ENCODE measurements at regions not wholly inside any gene's neighbourhood (a gene's known extent, or its start where the extent isn't known, plus 50 kb on each side); places are given as distances from the start of the nearest gene placed in this dataset.

- no peaks in the 10 kb centered on the region; the same call in 1 of the 2 replicates for H3F3A ChIP-seq (ENCODE audit: low read depth)
- H3K36me3 ChIP-seq (ENCODE audit: insufficient read depth, low read length): no peaks in the 10 kb centered on the region
- no peak overlapping the region for H3K4me3 ChIP-seq (ENCODE audit: low read length, poor library complexity, severe bottlenecking)
Measured at GRCh38 chr4:15374656-15375055, 53.2 kb upstream of the C1QTNF7 start.

GRCh38 chr4:15375667-15376066, 52.2 kb upstream of the C1QTNF7 start:
- H3K4me1 ChIP-seq (ENCODE audit: insufficient read depth, low read length, poor library complexity, severe bottlenecking): peaks cover 65% of the 10 kb centered on the region
- H3K79me2 ChIP-seq (ENCODE audit: insufficient read depth, low read length): no peaks in the 10 kb centered on the region
- H2AFZ ChIP-seq (ENCODE audit: low read length): peak overlapping the region; percentile 53; the same call in 1 of the 2 replicates
- no peaks in the 10 kb centered on the region for H4K20me1 ChIP-seq (ENCODE audit: insufficient read depth, low read length, poor library complexity, severe bottlenecking)
- no peaks in the 10 kb centered on the region for H3K36me3 ChIP-seq (ENCODE audit: insufficient read depth, low read length)
- H3K4me2 ChIP-seq (ENCODE audit: low read depth, low read length, poor library complexity, severe bottlenecking): peak overlapping the region; percentile 63
- H3F3A ChIP-seq (ENCODE audit: low read depth): no peaks in the 10 kb centered on the region; the same call in 1 of the 2 replicates
- H3K9ac ChIP-seq (ENCODE audit: low read depth, low read length, poor library complexity, severe bottlenecking): peak overlapping the region; percentile 61
- TF ChIP-seq EZH2phosphoT487 (IDR thresholded peaks at IDR 0.05; ENCODE audit: borderline replicate concordance): no peak
- no peak for TF ChIP-seq CTCF (conservative IDR thresholded peaks at IDR 0.05; ENCODE audit: low read length)
- H3K9me3 ChIP-seq (ENCODE audit: insufficient read depth, low read depth, low read length): no peaks in the 10 kb centered on the region
- no peaks in the 10 kb centered on the region for H3K9me2 ChIP-seq (replicated peaks; ENCODE audit: low read depth, low read length)
- H3K4me3 ChIP-seq (ENCODE audit: low read length, poor library complexity, severe bottlenecking): peak overlapping the region; percentile 40
- no peaks in the 10 kb centered on the region for H3K27me3 ChIP-seq (ENCODE audit: insufficient read depth, low read length, poor library complexity, severe bottlenecking)

More at GRCh38 chr4:15374656-15375055, 53.2 kb upstream of the C1QTNF7 start:
- Histone ChIP-seq H3K9me2 (replicated peaks; ENCODE audit: low read depth, low read length) (no peaks in the 10 kb centered on the region), H3K4me2 (ENCODE audit: low read depth, low read length, poor library complexity, severe bottlenecking) (peak overlapping the region; percentile 63), H3K79me2 (ENCODE audit: insufficient read depth, low read length) (no peaks in the 10 kb centered on the region), H3K4me1 (ENCODE audit: insufficient read depth, low read length, poor library complexity, severe bottlenecking) (peaks cover 67% of the 10 kb centered on the region), H2AFZ (ENCODE audit: low read length) (no peak overlapping the region), H3K9ac (ENCODE audit: low read depth, low read length, poor library complexity, severe bottlenecking) (no peak overlapping the region), H4K20me1 (ENCODE audit: insufficient read depth, low read length, poor library complexity, severe bottlenecking) (no peaks in the 10 kb centered on the region), H3K9me3 (ENCODE audit: insufficient read depth, low read depth, low read length) (no peaks in the 10 kb centered on the region), H3K27me3 (ENCODE audit: insufficient read depth, low read length, poor library complexity, severe bottlenecking) (no peaks in the 10 kb centered on the region)
- TF ChIP-seq EZH2phosphoT487 (IDR thresholded peaks at IDR 0.05; ENCODE audit: borderline replicate concordance) (no peak), CTCF (conservative IDR thresholded peaks at IDR 0.05; ENCODE audit: low read length) (no peak)

- Histone ChIP-seq H4K20me1 (ENCODE audit: insufficient read depth, low read length, poor library complexity, severe bottlenecking) (no peaks in the 10 kb centered on the region), H3K4me3 (ENCODE audit: low read length, poor library complexity, severe bottlenecking) (peak overlapping the region; percentile 40), H3K9ac (ENCODE audit: low read depth, low read length, poor library complexity, severe bottlenecking) (peak overlapping the region; percentile 61), H3K27me3 (ENCODE audit: insufficient read depth, low read length, poor library complexity, severe bottlenecking) (no peaks in the 10 kb centered on the region), H3K9me2 (replicated peaks; ENCODE audit: low read depth, low read length) (no peaks in the 10 kb centered on the region), H3F3A (ENCODE audit: low read depth) (no peaks in the 10 kb centered on the region; the same call in 1 of the 2 replicates), H3K4me1 (ENCODE audit: insufficient read depth, low read length, poor library complexity, severe bottlenecking) (peaks cover 65% of the 10 kb centered on the region), H2AFZ (ENCODE audit: low read length) (peak overlapping the region; percentile 53; the same call in 1 of the 2 replicates), H3K9me3 (ENCODE audit: insufficient read depth, low read depth, low read length) (no peaks in the 10 kb centered on the region), H3K36me3 (ENCODE audit: insufficient read depth, low read length) (no peaks in the 10 kb centered on the region), H3K4me2 (ENCODE audit: low read depth, low read length, poor library complexity, severe bottlenecking) (peak overlapping the region; percentile 63), H3K79me2 (ENCODE audit: insufficient read depth, low read length) (no peaks in the 10 kb centered on the region)
- TF ChIP-seq EZH2phosphoT487 (IDR thresholded peaks at IDR 0.05; ENCODE audit: borderline replicate concordance): no peak
- TF ChIP-seq CTCF (conservative IDR thresholded peaks at IDR 0.05; ENCODE audit: low read length): no peak
Measured at GRCh38 chr4:15376145-15376544, 51.7 kb upstream of the C1QTNF7 start.
